H9 (cell line): ENCODE measurements at regions not wholly inside any gene's neighbourhood (a gene's known extent, or its start where the extent isn't known, plus 50 kb on each side); places are given as distances from the start of the nearest gene placed in this dataset.

ENCODE experiments used
- DNase-seq: peaks from one replicate; pipeline ENCODE4 v3.0.0-alpha.2; 2017
- H2AFZ ChIP-seq: one replicate; pipeline ENCODE4 v1.6.1; 2013; ENCODE audit warnings: mild to moderate bottlenecking, low read length, control low read depth, moderate library complexity
- H2AK5ac ChIP-seq: 2 replicates; pipeline ENCODE4 v1.6.1; 2013; ENCODE audit warnings: low read length, control low read depth, mixed read lengths; ENCODE audit not compliant: insufficient read length
- H2BK120ac ChIP-seq: one replicate; pipeline ENCODE4 v1.6.1; 2013; ENCODE audit warnings: low read depth, mild to moderate bottlenecking, low read length, control low read depth, inconsistent platforms; ENCODE audit not compliant: poor library complexity, severe bottlenecking
- H2BK12ac ChIP-seq: 2 replicates; pipeline ENCODE4 v1.6.1; 2013; ENCODE audit warnings: low read length, control low read depth, mixed read lengths, low read depth; ENCODE audit not compliant: insufficient read length
- H2BK15ac ChIP-seq: 2 replicates; pipeline ENCODE4 v1.6.1; 2013; ENCODE audit warnings: low read depth, low read length, control low read depth
- H2BK20ac ChIP-seq: one replicate; pipeline ENCODE4 v1.6.1; 2013; ENCODE audit warnings: low read depth, mild to moderate bottlenecking, low read length, control low read depth, inconsistent platforms; ENCODE audit not compliant: poor library complexity, severe bottlenecking
- H2BK5ac ChIP-seq: 2 replicates; pipeline ENCODE4 v1.6.1; 2013; ENCODE audit warnings: low read length, control low read depth, mixed read lengths; ENCODE audit not compliant: insufficient read length
- H3K14ac ChIP-seq: 2 replicates; pipeline ENCODE4 v1.6.1; 2013; ENCODE audit warnings: low read length, control low read depth; ENCODE audit not compliant: insufficient read depth
- H3K18ac ChIP-seq: 2 replicates; pipeline ENCODE4 v1.6.1; 2013; ENCODE audit warnings: low read depth, mild to moderate bottlenecking, mixed read lengths, low read length, control low read depth; ENCODE audit not compliant: insufficient read length
- H3K23ac ChIP-seq: 2 replicates; pipeline ENCODE4 v1.6.1; 2013; ENCODE audit warnings: low read length, control low read depth, mixed read lengths, low read depth; ENCODE audit not compliant: insufficient read length
- H3K23me2 ChIP-seq: 2 replicates; pipeline ENCODE4 v1.6.1; 2013; ENCODE audit warnings: low read depth, mild to moderate bottlenecking, mixed read lengths, low read length, control low read depth; ENCODE audit not compliant: insufficient read length, poor library complexity, severe bottlenecking
- H3K27ac ChIP-seq: 2 replicates; pipeline ENCODE4 v1.5.1; 2013; ENCODE audit warnings: low read length, control low read depth, mixed read lengths, low read depth; ENCODE audit not compliant: insufficient read length
- H3K27me3 ChIP-seq: 2 replicates; pipeline ENCODE4 v1.6.1; 2013; ENCODE audit warnings: low read length, control low read depth, inconsistent platforms; ENCODE audit not compliant: insufficient read depth
- H3K4ac ChIP-seq: 2 replicates; pipeline ENCODE4 v1.6.1; 2013; ENCODE audit warnings: low read depth, mild to moderate bottlenecking, control low read depth, inconsistent platforms, low read length, moderate library complexity
- H3K4me1 ChIP-seq: 2 replicates; pipeline ENCODE4 v1.6.1; 2013; ENCODE audit warnings: low read length, control low read depth, inconsistent platforms; ENCODE audit not compliant: insufficient read depth
- H3K4me2 ChIP-seq: 2 replicates; pipeline ENCODE4 v1.6.1; 2013; ENCODE audit warnings: low read length, control low read depth, mixed read lengths; ENCODE audit not compliant: insufficient read length, insufficient read depth
- H3K56ac ChIP-seq: 2 replicates; pipeline ENCODE4 v1.6.1; 2013; ENCODE audit warnings: low read depth, mild to moderate bottlenecking, mixed read lengths, low read length, control low read depth; ENCODE audit not compliant: insufficient read length
- H3K79me1 ChIP-seq: 2 replicates; pipeline ENCODE4 v1.6.1; 2013; ENCODE audit warnings: low read depth, mild to moderate bottlenecking, moderate library complexity, low read length, control low read depth, inconsistent platforms; ENCODE audit not compliant: insufficient read depth, poor library complexity, severe bottlenecking
- H3K79me2 ChIP-seq: 2 replicates; pipeline ENCODE4 v1.6.1; 2013; ENCODE audit warnings: low read length, control low read depth, inconsistent platforms; ENCODE audit not compliant: insufficient read depth
- H3K9ac ChIP-seq: 2 replicates; pipeline ENCODE4 v1.6.1; 2013; ENCODE audit warnings: low read length, control low read depth, mixed read lengths; ENCODE audit not compliant: insufficient read length; ENCODE audit errors: extremely low read depth
- H3K9me3 ChIP-seq: one replicate; pipeline ENCODE4 v1.6.1; 2013; ENCODE audit warnings: low read depth, low read length, inconsistent platforms; ENCODE audit not compliant: control insufficient read depth
- H3T11ph ChIP-seq: one replicate; pipeline ENCODE4 v1.6.1; 2013; ENCODE audit warnings: mild to moderate bottlenecking, low read length, control low read depth, inconsistent platforms
- H4K20me1 ChIP-seq: one replicate; pipeline ENCODE4 v1.6.1; 2013; ENCODE audit not compliant: control insufficient read depth, insufficient read length, insufficient read depth
- H4K5ac ChIP-seq: 2 replicates; pipeline ENCODE4 v1.6.1; 2013; ENCODE audit warnings: low read depth, mild to moderate bottlenecking, mixed read lengths, low read length, control low read depth; ENCODE audit not compliant: insufficient read length
- H4K8ac ChIP-seq: replicated peaks from 2 replicates; pipeline ENCODE4 v1.6.1; 2013; ENCODE audit warnings: low read length, control low read depth, mixed read lengths, low read depth; ENCODE audit not compliant: insufficient read length
- H4K91ac ChIP-seq: 2 replicates; pipeline ENCODE4 v1.6.1; 2013; ENCODE audit warnings: low read depth, mild to moderate bottlenecking, moderate library complexity, mixed read lengths, low read length, control low read depth; ENCODE audit not compliant: insufficient read length
- H3K27ac Mint-ChIP-seq, 3 experiments: 2 replicates in 2 of 3; 3 replicates in 1 of 3; pipeline ENCODE4 v1.8.0; 2020 to 2021; ENCODE audit warnings: mixed read lengths in 3 of 3, mild to moderate bottlenecking in 1 of 3, moderate library complexity in 1 of 3
- H3K27me3 Mint-ChIP-seq: 2 replicates; pipeline ENCODE4 v1.8.0; 2021; ENCODE audit warnings: low read depth, mild to moderate bottlenecking, moderate library complexity, mixed read lengths
- H3K36me3 Mint-ChIP-seq, 3 experiments: 2 replicates in 2 of 3; 3 replicates in 1 of 3; pipeline ENCODE4 v1.8.0; 2020 to 2021; ENCODE audit warnings: low read depth in 3 of 3, mixed read lengths in 3 of 3; ENCODE audit not compliant: insufficient read depth in 1 of 3
- H3K4me1 Mint-ChIP-seq, 2 experiments: 2 replicates each; pipeline ENCODE4 v1.8.0; 2020; ENCODE audit warnings: mixed read lengths in 2 of 2
- H3K4me3 Mint-ChIP-seq, 2 experiments: 2 replicates in 1 of 2; 3 replicates in 1 of 2; pipeline ENCODE4 v1.8.0; 2020 to 2021; ENCODE audit warnings: mild to moderate bottlenecking in 2 of 2, mixed read lengths in 2 of 2, moderate library complexity in 1 of 2
- H3K9me3 Mint-ChIP-seq, 2 experiments: 2 replicates in 1 of 2; 3 replicates in 1 of 2; pipeline ENCODE4 v1.8.0; 2020; ENCODE audit warnings: mild to moderate bottlenecking in 2 of 2, mixed read lengths in 2 of 2, moderate library complexity in 1 of 2
- CTCF ChIP-seq: fragments of 200-600 bp; sonication (generic); conservative IDR thresholded peaks from 3 replicates; pipeline ENCODE4 v1.8.0; 2021; ENCODE audit warnings: antibody characterized with exemption, mild to moderate bottlenecking
- WGBS: extraction: QIAGEN DNeasy Blood & Tissue Kit; methylation state at CpG from one replicate; pipeline ENCODE4 v1.1.7; 2013; ENCODE audit warnings: missing lambda C conversion rate, low lambda C conversion rate, mixed read lengths; ENCODE audit not compliant: insufficient read length; ENCODE audit errors: extremely low coverage; 5-methylcytosine and 5-hydroxymethylcytosine counted together

- H2AK5ac ChIP-seq: no peak overlapping the region
- WGBS: no CpG with 5 or more reads among the region's 1 CpG
Measured at GRCh38 chr3:143188881-143189280, 69.3 kb downstream of the CHST2 start.

More at GRCh38 chr3:143188881-143189280, 69.3 kb downstream of the CHST2 start:
- no peak for TF ChIP-seq CTCF
- Histone ChIP-seq H3K27me3 (no peaks in the 10 kb centered on the region), H3K4me2 (no peak overlapping the region), H3K79me1 (no peaks in the 10 kb centered on the region), H2AFZ (no peak overlapping the region), H3K79me2 (no peaks in the 10 kb centered on the region), H3K9ac (no peak overlapping the region), H3K56ac (no peak overlapping the region), H4K20me1 (no peaks in the 10 kb centered on the region), H2BK12ac (no peak overlapping the region), H3K4ac (no peak overlapping the region), H3K27ac (no peak overlapping the region), H2BK120ac (no peak overlapping the region), H3K18ac (no peak overlapping the region), H4K5ac (no peak overlapping the region), H3K14ac (no peak overlapping the region), H3K4me1 (no peaks in the 10 kb centered on the region), H2BK5ac (no peak overlapping the region), H3K9me3 (no peaks in the 10 kb centered on the region), H2BK15ac (no peak overlapping the region), H2BK20ac (no peak overlapping the region), H3T11ph (no peak overlapping the region), H4K91ac (no peak overlapping the region), H3K23me2 (no peaks in the 10 kb centered on the region), H4K8ac (no peak overlapping the region), H3K23ac (no peak overlapping the region)
- H3K4me1 Mint-ChIP-seq: no peaks in the 10 kb centered on the region
- H3K36me3 Mint-ChIP-seq: no peaks in the 10 kb centered on the region; a peak in 1 of 7 replicates
- H3K27ac Mint-ChIP-seq: no peak overlapping the region
- H3K4me3 Mint-ChIP-seq: no peak overlapping the region
- DNase-seq: no peak
- no peaks in the 10 kb centered on the region; the same call in 1 of the 2 replicates for H3K27me3 Mint-ChIP-seq
- H3K9me3 Mint-ChIP-seq: peaks cover 0 to 2% of the 10 kb centered on the region in 2 experiments; a peak in 1 of 5 replicates
